ENCODE measurements at regions not wholly inside any gene's neighbourhood (a gene's known extent, or its start where the extent isn't known, plus 50 kb on each side); places are given as distances from the start of the nearest gene placed in this dataset.
"Not testable (repeated sequence)": the region's sequence is repeated elsewhere in the genome, so short reads cannot be mapped to it uniquely, and the experiment has no call there.

- H3K27ac ChIP-seq (ENCODE audit: low read depth, low read length): peak overlapping the region; percentile 30
- peak; percentile 62 for DNase-seq (ENCODE audit: insufficient read length, low spot score, missing footprints)
- peaks cover 3% of the 10 kb centered on the region for H4K20me1 ChIP-seq (ENCODE audit: insufficient read depth, low read length)
- no peak overlapping the region for H2AFZ ChIP-seq (ENCODE audit: low read length)
- H3K27me3 ChIP-seq (ENCODE audit: insufficient read depth, low read length): no peaks in the 10 kb centered on the region
- H3K4me1 ChIP-seq (ENCODE audit: insufficient read depth, low read length): peaks cover 9% of the 10 kb centered on the region
- TF ChIP-seq CTCF (IDR thresholded peaks at IDR 0.05; ENCODE audit: extremely low read depth, low read depth, low read length): peak; percentile 59
- H3K36me3 ChIP-seq (ENCODE audit: insufficient read depth, low read length): no peaks in the 10 kb centered on the region
- H3K9me3 ChIP-seq (ENCODE audit: low read depth, low read length): no peaks in the 10 kb centered on the region
- H3K4me2 ChIP-seq (ENCODE audit: insufficient read depth, low read length): no peak overlapping the region
- peaks cover 70% of the 10 kb centered on the region for H3K79me2 ChIP-seq (ENCODE audit: insufficient read depth, low read length)
- H3K4me3 ChIP-seq (ENCODE audit: insufficient read depth, low read length): no peak overlapping the region
Observed at GRCh38 chr17:63082273-63082861, 116.3 kb downstream of the TANC2 start.

GRCh38 chr17:63082952-63083351, 116.9 kb downstream of the TANC2 start:
- peaks cover 72% of the 10 kb centered on the region for H3K79me2 ChIP-seq (ENCODE audit: insufficient read depth, low read length)
- H3K9me3 ChIP-seq (ENCODE audit: low read depth, low read length): no peaks in the 10 kb centered on the region
- no peak overlapping the region for H3K4me3 ChIP-seq (ENCODE audit: insufficient read depth, low read length)
- no peak overlapping the region for H3K4me2 ChIP-seq (ENCODE audit: insufficient read depth, low read length)
- no peaks in the 10 kb centered on the region for H3K36me3 ChIP-seq (ENCODE audit: insufficient read depth, low read length)
- H4K20me1 ChIP-seq (ENCODE audit: insufficient read depth, low read length): peaks cover 3% of the 10 kb centered on the region
- no peak overlapping the region for H2AFZ ChIP-seq (ENCODE audit: low read length)
- H3K4me1 ChIP-seq (ENCODE audit: insufficient read depth, low read length): peaks cover 9% of the 10 kb centered on the region
- no peak for TF ChIP-seq CTCF (IDR thresholded peaks at IDR 0.05; ENCODE audit: extremely low read depth, low read depth, low read length)
- H3K27me3 ChIP-seq (ENCODE audit: insufficient read depth, low read length): no peaks in the 10 kb centered on the region
- peak overlapping the region; percentile 30 for H3K27ac ChIP-seq (ENCODE audit: low read depth, low read length)
- peak; percentile 58 for DNase-seq (ENCODE audit: insufficient read length, low spot score, missing footprints)

- Histone ChIP-seq H2AFZ (ENCODE audit: low read length) (no peak overlapping the region), H3K4me1 (ENCODE audit: insufficient read depth, low read length) (peaks cover 9% of the 10 kb centered on the region), H3K79me2 (ENCODE audit: insufficient read depth, low read length) (peaks cover 74% of the 10 kb centered on the region), H3K4me3 (ENCODE audit: insufficient read depth, low read length) (no peak overlapping the region), H3K27me3 (ENCODE audit: insufficient read depth, low read length) (no peaks in the 10 kb centered on the region), H3K36me3 (ENCODE audit: insufficient read depth, low read length) (no peaks in the 10 kb centered on the region), H4K20me1 (ENCODE audit: insufficient read depth, low read length) (peaks cover 3% of the 10 kb centered on the region), H3K9me3 (ENCODE audit: low read depth, low read length) (no peaks in the 10 kb centered on the region), H3K27ac (ENCODE audit: low read depth, low read length) (no peak overlapping the region), H3K4me2 (ENCODE audit: insufficient read depth, low read length) (no peak overlapping the region)
- no peak for TF ChIP-seq CTCF (IDR thresholded peaks at IDR 0.05; ENCODE audit: extremely low read depth, low read depth, low read length)
- no peak for DNase-seq (ENCODE audit: insufficient read length, low spot score, missing footprints)
Observed at GRCh38 chr17:63086483-63087185, 120.6 kb downstream of the TANC2 start.

- H3K27ac ChIP-seq (ENCODE audit: low read depth, low read length); H3K4me3 ChIP-seq (ENCODE audit: insufficient read depth, low read length); H3K27me3 ChIP-seq (ENCODE audit: insufficient read depth, low read length); H2AFZ ChIP-seq (ENCODE audit: low read length); H3K4me2 ChIP-seq (ENCODE audit: insufficient read depth, low read length); H3K9me3 ChIP-seq (ENCODE audit: low read depth, low read length); H3K36me3 ChIP-seq (ENCODE audit: insufficient read depth, low read length); H3K4me1 ChIP-seq (ENCODE audit: insufficient read depth, low read length); DNase-seq (ENCODE audit: insufficient read length, low spot score, missing footprints); H4K20me1 ChIP-seq (ENCODE audit: insufficient read depth, low read length): not testable (repeated sequence)
- H3K79me2 ChIP-seq (ENCODE audit: insufficient read depth, low read length): peaks cover 82% of the 10 kb centered on the region
Observed at GRCh38 chr17:63090358-63091114, 124.5 kb downstream of the TANC2 start.

- not testable (repeated sequence) for H3K9me3 ChIP-seq (ENCODE audit: low read depth, low read length); H4K20me1 ChIP-seq (ENCODE audit: insufficient read depth, low read length); H3K4me2 ChIP-seq (ENCODE audit: insufficient read depth, low read length); H2AFZ ChIP-seq (ENCODE audit: low read length); H3K27ac ChIP-seq (ENCODE audit: low read depth, low read length); DNase-seq (ENCODE audit: insufficient read length, low spot score, missing footprints); H3K4me3 ChIP-seq (ENCODE audit: insufficient read depth, low read length); H3K27me3 ChIP-seq (ENCODE audit: insufficient read depth, low read length); H3K36me3 ChIP-seq (ENCODE audit: insufficient read depth, low read length)
- peaks cover 14% of the 10 kb centered on the region for H3K4me1 ChIP-seq (ENCODE audit: insufficient read depth, low read length)
- H3K79me2 ChIP-seq (ENCODE audit: insufficient read depth, low read length): peaks cover 70% of the 10 kb centered on the region
Observed at GRCh38 chr17:63091909-63092308, 125.9 kb downstream of the TANC2 start.
